CD4-positive, alpha-beta T cell treated with Interleukin-1 beta for 1 hour (primary cell): ENCODE measurements at regions not wholly inside any gene's neighbourhood (a gene's known extent, or its start where the extent isn't known, plus 50 kb on each side); places are given as distances from the start of the nearest gene placed in this dataset.

Experiments
- DNase-seq, 2 donors: peaks; one replicate each; pipeline ENCODE4 v3.0.0-alpha.2; 2020 to 2022

- no peak for DNase-seq
Measured at GRCh38 chr6:169165561-169166300, 87.9 kb downstream of the THBS2 start.

DNA sequence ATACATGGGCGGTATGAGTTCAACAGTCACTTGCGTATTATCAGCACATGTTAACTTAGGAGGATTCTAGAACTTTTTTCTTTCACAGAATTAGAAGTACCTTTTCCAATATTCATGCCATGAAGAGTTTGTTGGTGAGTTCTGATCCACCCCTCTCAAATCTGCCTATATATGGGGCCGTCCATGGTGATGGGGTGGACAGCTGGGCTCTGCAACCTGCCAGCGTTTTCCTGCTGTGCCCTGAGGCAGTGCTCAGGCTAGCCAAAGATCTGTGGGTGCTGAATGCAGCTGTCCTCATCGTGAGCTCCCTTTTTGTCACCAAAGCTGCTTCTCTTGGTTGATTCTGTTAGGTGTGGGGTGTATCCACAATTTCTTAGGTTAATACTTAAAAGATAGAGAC, 88.7 kb downstream of the THBS2 start:
- DNase-seq: no peak

GRCh38 chr6:169164451-169164850, 89.2 kb downstream of the THBS2 start:
- no peak for DNase-seq

- DNase-seq: no peak
Measured at GRCh38 chr6:169163411-169163901, 90.2 kb downstream of the THBS2 start.

- no peak for DNase-seq
Measured at GRCh38 chr6:169162752-169163407, 90.8 kb downstream of the THBS2 start.

GRCh38 chr6:169162249-169162648, 91.4 kb downstream of the THBS2 start:
- no peak for DNase-seq

- DNase-seq: no peak
Measured at GRCh38 chr6:169161572-169162167, 92.0 kb downstream of the THBS2 start.

GRCh38 chr6:169160855-169161560, 92.6 kb downstream of the THBS2 start:
- no peak for DNase-seq

DNA sequence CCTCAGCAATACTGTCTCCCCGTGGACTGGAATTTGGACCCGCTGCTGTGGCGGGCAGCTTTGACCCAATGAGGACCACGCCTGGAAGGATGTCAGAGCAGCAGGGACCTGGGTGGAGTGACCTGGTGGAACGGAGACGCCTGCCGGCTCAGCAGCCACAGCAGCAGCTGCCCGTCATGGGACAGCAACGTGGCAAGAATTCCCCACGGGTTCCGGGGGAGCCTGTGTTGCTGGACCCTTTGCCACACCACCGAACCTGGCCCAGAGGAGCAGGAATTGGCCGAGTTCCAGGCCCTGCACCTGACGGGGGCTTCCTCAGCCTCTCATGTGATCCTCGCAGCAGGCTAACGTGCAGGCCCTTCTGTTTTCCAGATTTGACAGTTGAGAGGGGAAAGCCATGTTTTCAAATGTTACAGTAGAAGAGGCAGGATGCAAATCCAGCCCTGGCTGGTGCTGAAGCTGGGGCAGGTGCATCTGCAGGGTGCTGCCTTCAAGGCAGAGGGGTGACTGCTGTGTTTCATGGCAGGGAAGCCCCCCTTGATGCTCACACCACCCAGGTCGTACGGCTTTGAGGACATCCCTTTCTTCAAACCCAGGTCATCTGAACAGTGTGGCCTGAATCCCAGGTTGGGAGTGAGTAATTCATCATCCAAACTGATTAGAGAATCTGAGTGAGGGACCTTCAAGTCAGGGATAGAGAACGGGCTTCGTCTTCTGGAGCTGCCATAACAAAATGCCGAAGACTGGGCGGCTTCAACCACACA, 93.4 kb downstream of the THBS2 start:
- DNase-seq: no peak

GRCh38 chr6:169159331-169159730, 94.3 kb downstream of the THBS2 start:
- no peak for DNase-seq

GRCh38 chr6:169158691-169159090, 95.0 kb downstream of the THBS2 start:
- DNase-seq: no peak

GRCh38 chr6:169158174-169158573, 95.5 kb downstream of the THBS2 start:
- no peak for DNase-seq

DNA sequence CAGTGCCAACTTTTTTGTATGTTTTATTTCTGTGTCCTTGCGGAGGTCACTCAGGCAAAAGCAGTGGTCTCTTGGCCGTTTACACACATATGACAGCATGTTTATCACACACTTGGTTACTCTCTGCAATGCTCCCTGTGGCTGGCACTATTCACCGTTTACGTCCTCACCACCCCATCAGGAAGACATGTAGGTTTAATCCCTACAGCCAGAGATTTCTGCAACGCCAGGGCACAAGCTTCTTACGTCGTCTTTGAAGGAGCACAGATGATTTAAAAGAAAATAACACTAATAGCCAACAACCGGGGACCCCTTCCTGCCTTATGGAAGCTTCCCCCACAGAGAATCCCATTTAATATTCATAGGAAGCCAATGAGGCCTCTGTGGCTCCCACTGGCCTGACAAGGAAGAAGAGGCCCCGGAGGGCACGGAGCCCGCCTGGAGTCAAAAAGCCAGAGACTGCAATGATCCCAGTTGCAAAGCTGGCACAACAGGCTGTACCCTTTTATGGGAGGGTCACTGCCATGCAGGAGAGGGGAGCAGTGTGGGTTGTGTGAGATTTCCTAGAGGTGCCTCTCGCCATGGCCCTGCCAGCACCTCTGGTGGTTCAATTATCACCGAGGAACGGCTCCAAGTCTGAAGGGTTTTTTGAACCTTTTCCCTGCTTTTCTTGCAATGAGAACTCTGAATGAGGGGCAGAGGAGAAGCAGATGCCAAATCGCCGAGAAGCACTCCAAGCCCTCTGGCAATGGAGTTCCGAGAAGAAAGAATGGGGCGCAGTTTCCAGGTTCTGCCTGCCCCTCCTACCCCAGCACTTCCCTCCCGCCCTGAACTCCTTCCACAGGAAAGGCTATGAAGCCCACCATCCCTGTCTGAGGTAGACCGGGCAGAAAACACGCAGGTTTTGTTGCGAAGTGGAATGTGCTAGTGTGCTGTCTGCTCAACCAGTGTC, 96.2 kb downstream of the THBS2 start:
- DNase-seq: no peak

GRCh38 chr6:169156793-169157147, 96.9 kb downstream of the THBS2 start:
- DNase-seq: no peak

- no peak for DNase-seq
Measured at GRCh38 chr6:169156108-169156792, 97.4 kb downstream of the THBS2 start.

GRCh38 chr6:169155481-169155880, 98.2 kb downstream of the THBS2 start:
- DNase-seq: no peak

DNA sequence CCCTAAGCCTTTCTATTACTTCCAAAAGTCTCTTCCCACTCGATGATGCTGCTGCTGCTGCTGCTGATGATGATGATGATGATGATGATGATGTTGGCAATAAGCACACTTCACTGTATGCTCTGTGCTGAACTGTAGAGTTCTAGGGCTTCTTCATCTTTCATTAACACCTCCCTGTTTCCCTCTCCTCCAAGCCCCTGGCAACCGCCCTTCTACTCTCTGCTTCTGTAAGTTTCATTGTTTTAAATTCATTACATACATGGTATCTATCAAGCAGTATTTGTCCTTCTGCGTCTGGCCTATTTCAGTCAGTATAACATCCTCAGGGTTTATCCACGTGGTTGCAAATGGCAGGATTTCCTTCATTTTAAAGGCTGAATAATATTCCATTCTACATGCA, 100.2 kb downstream of the THBS2 start:
- DNase-seq: no peak

GRCh38 chr6:169146521-169146920, 107.1 kb downstream of the THBS2 start:
- DNase-seq: no peak

DNA sequence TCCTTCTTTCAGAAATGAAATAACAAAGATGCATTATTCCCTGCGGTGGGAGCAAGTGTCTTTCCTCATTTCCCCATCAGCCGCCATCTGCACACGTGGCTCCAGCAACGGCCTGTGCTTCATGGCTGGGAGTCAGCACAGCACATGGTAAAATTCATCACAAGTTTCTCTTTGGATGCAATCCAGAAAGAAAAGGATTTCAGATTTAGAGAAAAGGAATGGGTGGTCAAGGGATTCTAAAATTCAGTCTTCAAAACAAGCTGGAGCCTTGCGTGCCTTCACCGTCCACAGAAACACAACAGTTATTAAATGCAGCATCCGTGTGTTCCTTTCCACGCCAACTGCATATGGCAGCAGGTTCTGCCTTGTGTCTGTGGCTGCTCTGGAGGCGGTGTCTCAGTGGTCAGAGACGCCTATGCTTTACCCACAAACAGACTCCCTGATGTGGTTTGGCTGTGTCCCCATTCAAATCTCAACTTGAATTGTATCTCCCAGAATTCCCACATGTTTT, 107.6 kb downstream of the THBS2 start:
- no peak for DNase-seq

- no peak for DNase-seq
Measured at GRCh38 chr6:169145496-169145895, 108.2 kb downstream of the THBS2 start.

GRCh38 chr6:169144356-169144755, 109.3 kb downstream of the THBS2 start:
- no peak for DNase-seq
